GM18907 (cell line): ENCODE measurements at regions not wholly inside any gene's neighbourhood (a gene's known extent, or its start where the extent isn't known, plus 50 kb on each side); places are given as distances from the start of the nearest gene placed in this dataset.

Experiments
- ATAC-seq: cut with Tn5 transposase; IDR thresholded peaks from one replicate; pipeline ENCODE4 v1.9.1; 2021; ENCODE audit warnings: mild to moderate bottlenecking, moderate library complexity; ENCODE audit not compliant: unreplicated experiment

DNA sequence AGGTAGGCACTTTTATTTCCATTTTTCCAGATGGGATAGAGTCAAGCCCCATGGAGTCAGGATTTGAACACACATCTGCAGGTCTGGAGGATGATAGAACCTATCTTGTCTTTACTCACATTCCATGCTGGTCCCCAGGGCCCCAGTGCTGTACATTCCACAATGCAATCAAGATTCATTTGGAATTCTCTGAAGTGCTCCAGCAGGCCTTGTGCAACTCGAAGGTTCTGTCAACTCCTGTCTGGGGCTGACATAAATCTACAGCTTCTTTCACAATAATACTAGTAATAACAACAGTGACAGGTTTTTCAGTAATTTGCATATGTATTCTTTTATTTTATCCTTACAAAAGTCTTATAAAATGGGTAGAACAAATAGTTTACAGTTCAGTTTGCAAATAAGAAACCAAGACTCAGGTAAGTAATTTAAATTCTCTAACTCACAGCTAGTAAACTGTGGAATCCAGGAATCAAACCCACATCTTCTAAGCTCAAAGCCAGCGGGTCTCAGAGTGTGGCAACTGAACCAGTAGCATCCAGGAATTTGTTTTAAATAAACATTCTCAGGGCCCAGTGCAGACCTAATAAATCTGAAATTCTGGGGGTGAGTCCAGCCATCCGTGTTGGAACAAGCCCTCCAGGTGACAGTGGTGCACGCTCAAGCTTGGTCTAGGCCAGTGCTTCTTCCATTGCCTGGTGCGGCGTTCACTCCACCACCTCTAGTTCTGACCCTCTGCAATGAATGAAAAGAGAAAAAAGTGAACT, 137.0 kb upstream of the TNFAIP3 start:
- ATAC-seq: no peak

DNA sequence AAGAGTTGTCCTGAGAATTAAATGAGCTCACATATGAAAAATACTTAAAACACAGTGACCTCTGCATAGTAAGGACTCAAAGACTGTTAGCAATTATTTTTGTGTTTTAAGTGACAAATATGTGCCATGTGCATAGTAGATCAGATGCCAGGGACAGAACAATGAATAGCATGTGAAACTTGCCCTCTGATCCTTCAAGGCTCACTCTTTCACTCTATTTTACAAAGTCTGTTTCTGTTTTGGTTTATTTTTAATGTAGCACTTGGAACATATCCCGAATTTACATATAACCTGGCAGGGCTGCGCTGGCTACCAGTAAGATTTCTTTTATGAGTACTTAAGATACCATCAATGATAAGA, 135.5 kb upstream of the TNFAIP3 start:
- no peak for ATAC-seq

DNA sequence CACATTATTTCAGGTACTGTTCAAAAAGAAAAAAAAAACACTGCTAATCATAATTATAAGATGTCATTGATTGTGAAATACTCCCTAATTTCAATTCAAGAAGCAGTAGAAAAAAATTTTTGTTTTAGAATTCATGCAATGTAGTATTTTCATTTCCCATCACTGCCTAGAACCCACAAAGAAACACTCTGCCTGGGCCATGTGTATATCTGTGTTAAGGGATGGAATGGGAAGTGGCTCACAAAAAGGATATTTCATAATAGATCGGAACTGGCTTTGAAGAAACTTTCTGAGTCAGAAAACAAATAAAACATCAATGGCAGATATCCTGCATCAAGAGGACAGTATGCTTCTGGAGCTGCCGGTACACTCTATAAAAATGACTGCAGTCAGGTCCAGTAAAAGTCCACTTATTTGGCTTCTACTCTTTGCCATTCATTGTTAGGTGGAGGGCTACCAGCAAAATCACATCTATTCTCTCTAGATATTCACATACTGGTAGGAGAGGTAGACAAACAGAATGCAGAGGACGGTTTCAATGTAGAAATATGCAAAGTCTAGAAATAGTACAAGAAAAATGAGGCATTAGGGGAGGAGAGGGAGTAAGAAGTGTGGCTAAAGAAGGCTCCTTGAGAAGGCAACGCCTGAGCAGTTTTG, 135.0 kb upstream of the TNFAIP3 start:
- no peak for ATAC-seq

DNA sequence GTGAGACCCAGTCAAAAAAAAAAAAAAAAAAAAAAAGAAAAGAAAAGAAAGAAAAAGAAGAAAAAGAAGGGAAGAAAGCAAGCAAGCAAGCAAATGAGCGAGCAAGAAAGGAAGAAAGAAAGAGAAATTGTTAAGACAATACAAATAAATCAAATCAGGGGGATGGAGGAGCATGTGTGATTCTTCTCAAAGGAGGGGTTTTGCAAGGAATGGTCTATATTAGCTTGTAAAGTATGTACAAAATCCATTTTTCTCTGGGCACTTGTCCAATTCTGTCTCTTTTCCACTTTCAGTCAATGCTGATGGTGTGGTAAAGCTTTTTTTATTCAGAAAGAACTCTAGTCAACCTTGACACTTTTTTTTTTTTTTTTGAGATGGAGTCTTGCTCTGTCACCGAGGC, 133.7 kb upstream of the TNFAIP3 start:
- ATAC-seq: no peak

GRCh38 chr6:137734005-137734874, 132.8 kb upstream of the TNFAIP3 start:
- no peak for ATAC-seq

- ATAC-seq: no peak
These were observed 132.2 kb upstream of the TNFAIP3 start for GRCh38 chr6:137734875-137735182.

DNA sequence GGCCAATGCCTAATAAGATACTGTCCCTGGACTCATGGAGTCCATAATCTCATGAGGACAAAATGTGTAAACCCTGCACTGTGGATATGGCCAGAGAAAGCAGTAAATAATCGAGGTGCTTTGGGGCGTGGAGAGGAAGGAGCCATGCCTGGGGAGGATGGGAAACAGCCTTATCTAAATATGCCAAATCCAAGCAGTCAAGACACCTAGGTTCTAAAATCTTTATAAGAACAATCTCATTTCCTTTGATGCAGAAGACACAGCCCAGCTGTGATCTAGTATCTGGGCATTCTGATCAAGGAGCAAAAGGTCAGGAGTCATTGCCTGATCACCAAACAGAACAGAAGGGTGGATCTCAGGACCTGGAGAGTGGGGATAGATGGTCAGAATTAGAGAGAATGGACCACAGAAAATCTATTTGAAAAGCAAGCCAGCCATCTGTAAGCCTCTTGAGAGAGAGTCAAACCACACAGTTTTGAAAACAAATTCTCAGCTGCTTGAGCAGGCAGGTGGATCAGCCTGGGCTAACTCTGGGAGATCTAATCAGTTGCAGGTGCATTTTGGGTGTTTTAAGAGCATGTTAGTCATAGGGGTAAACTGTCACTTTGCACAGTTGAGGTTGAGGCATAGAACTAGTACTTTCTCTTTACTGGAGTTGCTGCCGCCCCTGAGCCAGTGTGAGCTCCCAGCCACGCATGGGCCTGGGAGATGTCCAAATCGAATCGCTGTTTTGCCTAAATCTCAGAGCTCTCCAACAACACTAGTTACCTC, 130.8 kb upstream of the TNFAIP3 start:
- peak; percentile 65 for ATAC-seq

GRCh38 chr6:137736911-137737310, 130.1 kb upstream of the TNFAIP3 start:
- no peak for ATAC-seq

- ATAC-seq: no peak
These were observed 129.0 kb upstream of the TNFAIP3 start for GRCh38 chr6:137737836-137738596.

GRCh38 chr6:137738931-137739504, 128.0 kb upstream of the TNFAIP3 start:
- no peak for ATAC-seq

DNA sequence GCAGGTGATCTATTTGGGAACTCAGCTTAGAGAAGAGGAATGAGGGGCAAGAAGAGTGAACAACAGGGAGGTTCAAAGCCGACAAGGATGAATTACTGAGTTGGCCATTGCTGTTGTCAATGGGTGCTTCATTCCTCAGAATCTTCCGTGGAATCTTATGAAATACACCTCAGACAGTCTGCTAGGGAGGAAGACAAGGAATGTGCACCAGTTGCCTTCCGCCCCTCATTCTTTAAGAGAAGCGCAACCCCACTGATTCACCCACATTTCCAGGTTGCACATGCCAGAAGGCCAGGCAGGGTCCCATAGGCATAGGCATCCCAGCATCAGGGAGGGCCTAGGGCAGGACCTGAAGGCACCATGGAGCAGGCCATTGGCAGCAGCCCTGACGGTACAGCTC, 127.5 kb upstream of the TNFAIP3 start:
- no peak for ATAC-seq

DNA sequence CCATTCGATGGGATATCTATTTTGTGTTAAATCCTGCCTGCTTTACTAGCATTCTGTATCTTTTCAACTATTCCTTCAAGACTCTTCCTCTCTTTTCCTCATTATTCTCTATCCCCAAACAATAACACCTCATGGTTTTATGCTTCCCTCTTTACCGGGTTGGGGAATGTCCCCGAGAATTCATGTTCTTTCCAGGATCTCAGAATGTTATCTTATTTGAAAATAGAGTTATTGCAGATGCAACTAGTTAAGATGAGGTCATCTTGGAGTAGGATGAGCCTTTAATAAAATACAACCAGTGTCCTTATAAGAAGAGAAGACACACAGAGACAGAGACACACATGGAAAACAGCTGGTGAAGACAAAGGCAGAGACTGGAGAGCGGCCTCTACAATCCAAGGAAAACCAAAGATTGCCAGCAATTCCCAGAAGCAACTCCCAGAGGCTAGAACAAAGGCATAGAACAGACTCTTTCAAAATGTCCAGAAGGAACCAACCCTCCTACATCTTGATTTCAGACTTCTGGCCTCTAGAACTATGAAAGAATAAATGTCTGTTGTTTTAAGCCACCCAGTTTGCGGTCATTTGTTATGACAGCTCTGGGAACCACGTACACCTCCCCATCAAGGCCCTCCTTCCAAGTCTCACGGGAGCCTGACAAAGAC, 126.8 kb upstream of the TNFAIP3 start:
- ATAC-seq: no peak

DNA sequence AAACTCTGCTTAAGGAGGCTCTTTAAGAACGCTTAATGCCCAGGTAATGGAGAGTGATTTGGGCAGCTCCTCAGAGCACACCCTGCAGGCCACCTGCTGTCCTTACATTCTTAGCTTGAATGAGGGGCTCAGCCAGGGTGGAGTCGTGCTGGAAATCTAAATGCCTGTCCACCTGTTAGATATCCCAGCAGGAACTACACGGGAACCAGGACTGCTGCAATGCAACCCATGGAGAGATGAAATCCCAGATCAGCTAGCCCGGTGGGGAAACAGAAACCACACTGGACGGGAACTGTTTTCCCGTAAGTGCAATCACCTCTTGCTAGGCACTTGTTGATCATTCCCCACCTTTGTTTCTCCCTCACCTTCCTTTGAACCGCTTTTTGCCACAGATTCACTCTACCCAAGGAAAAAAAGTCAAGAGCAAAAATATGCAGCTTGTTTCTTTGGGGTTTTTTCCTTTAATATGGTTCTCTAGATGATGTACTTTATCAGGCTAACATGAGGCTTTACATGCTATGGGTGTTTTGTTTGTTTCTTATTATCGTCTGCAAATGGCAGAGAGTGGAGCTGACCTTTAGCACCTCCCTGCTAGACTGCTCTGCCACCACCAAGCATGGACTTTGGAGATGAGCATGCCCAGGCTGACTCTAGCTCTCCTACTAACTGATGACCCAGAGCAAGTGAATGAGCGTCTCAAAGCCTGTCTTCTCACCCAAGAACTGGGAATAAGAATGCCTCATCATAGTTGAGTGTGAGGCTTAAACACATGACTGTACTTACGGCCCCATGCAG, 125.9 kb upstream of the TNFAIP3 start:
- ATAC-seq: no peak

DNA sequence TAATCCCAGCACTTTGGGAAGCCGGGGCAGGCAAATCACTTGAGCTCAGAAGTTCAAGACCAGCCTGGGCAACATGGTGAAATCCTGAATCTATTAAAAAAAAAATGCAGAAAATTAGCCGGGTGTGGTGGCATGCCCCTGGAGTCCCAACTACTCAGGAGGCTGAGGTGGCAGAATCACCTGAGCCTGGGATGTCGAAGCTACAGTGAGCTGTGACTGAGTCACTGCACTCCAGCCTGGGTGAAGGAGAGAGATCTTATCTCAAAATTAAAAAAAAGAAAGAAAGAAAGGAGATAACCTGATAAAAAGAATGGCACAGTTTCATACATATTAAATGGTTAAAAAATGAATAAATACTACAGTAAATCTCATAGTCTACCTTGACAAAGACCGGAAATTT, 123.6 kb upstream of the TNFAIP3 start:
- ATAC-seq: no peak

GRCh38 chr6:137744877-137745276, 122.2 kb upstream of the TNFAIP3 start:
- peak; percentile 81 for ATAC-seq

DNA sequence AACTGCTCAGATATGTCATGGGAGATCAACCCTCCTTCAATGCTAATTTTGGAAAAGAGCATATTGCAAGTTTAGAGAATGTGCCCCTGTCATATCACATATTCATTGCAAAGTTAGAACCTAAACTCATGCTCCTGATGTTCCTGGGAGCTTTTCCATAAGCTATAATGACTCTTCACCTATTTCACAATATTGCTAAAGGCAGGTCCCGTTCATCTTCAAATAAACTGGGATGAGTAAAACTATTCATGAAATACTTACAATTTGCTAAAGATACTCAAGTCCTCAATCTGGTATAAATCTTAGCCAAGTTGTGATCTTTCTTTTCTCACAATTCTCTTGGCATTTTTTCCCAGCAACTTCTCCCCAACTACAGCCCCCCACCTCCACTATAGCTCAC, 121.7 kb upstream of the TNFAIP3 start:
- no peak for ATAC-seq

DNA sequence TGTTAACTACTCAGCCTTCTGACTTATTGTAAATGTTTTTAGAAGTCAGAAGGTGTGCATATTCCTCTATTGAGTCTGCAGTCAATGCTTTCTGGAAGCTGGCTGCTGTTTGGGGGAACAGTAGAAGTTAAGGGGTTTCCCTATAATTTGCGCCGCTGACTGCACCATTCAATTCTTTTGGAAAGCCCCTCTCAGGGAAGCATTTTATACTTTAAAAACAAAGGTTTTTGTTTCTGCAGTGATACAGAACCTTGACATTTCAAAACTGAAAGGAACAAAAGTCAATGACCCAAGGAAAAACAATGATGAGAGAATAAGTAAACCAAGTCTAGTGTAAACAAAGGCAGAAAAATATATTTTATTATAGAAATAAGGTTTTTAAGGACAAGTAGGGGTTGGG, 120.8 kb upstream of the TNFAIP3 start:
- ATAC-seq: no peak

DNA sequence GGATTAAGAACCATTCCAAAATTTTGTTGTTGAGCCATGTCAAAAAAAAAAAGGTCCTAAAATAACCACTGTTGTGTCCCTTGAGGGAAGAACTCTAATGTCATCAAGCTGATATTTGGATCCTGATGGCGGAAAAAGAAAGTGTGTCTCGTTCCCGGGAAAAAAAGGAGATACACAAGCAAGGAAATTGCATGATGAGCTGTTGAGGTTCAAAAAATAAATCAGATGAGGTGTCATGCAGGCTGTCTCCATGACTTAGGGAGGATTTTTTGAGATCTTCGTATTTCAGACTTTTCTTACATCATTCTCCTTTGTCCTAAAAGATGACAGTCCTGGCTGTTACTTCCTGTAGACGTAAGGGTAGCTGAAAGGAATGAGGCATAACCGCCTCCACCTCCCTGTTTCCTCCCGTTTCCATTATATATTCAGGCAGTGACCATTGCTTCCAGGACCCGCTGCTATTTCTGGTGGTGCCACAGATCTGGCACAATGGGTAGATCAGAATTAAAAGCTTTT, 117.3 kb upstream of the TNFAIP3 start:
- ATAC-seq: no peak

- ATAC-seq: no peak
These were observed 116.8 kb upstream of the TNFAIP3 start for GRCh38 chr6:137750297-137750696.
